ENCODE measurements at regions not wholly inside any gene's neighbourhood (a gene's known extent, or its start where the extent isn't known, plus 50 kb on each side); places are given as distances from the start of the nearest gene placed in this dataset.

DNA sequence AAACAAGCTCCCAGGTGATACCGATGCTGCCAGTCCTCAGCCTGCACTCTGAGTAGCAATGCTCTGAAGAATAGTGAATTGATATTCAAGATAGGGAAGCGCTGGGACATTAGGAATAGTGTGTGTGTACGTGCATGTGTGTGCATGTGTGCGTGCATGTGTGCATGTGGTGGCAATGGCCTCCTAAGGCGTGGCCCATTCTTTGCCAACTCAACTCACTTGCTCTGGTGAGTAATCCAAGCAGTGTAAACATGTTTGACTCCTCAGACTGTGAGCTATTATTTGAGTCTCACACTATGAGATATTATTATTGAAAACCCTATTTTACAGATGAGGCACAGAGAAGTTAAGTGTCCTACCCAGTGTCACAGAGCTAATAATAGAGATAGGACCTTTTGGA lies 186.6 kb downstream of the RAB11FIP2 start:
- no peaks in the 10 kb centered on the region for H3K36me3 ChIP-seq
- H3K9me3 ChIP-seq: no peaks in the 10 kb centered on the region
- H3K27me3 ChIP-seq: no peaks in the 10 kb centered on the region
- H3K4me1 ChIP-seq: no peaks in the 10 kb centered on the region
- no peak for ATAC-seq
- H3K27ac ChIP-seq: no peak overlapping the region
- H3K4me3 ChIP-seq: no peak overlapping the region
- intact Hi-C loops (cut with DNase I; ENCODE audit: low total_unique reads) (no loop called here), in situ Hi-C loops (cut with MboI; ENCODE audit: low sequenced_read_pairs in 4 of 4) (no loop called here)
- DNase-seq: no peak
- TF ChIP-seq, protein P1, sequence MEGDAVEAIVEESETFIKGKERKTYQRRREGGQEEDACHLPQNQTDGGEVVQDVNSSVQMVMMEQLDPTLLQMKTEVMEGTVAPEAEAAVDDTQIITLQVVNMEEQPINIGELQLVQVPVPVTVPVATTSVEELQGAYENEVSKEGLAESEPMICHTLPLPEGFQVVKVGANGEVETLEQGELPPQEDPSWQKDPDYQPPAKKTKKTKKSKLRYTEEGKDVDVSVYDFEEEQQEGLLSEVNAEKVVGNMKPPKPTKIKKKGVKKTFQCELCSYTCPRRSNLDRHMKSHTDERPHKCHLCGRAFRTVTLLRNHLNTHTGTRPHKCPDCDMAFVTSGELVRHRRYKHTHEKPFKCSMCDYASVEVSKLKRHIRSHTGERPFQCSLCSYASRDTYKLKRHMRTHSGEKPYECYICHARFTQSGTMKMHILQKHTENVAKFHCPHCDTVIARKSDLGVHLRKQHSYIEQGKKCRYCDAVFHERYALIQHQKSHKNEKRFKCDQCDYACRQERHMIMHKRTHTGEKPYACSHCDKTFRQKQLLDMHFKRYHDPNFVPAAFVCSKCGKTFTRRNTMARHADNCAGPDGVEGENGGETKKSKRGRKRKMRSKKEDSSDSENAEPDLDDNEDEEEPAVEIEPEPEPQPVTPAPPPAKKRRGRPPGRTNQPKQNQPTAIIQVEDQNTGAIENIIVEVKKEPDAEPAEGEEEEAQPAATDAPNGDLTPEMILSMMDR (IDR thresholded peaks at IDR 0.05 in 4 of 5, conservative IDR thresholded peaks at IDR 0.05 in 1 of 5): no peak
- no peak for TF ChIP-seq POLR2A (IDR thresholded peaks at IDR 0.05)

DNA sequence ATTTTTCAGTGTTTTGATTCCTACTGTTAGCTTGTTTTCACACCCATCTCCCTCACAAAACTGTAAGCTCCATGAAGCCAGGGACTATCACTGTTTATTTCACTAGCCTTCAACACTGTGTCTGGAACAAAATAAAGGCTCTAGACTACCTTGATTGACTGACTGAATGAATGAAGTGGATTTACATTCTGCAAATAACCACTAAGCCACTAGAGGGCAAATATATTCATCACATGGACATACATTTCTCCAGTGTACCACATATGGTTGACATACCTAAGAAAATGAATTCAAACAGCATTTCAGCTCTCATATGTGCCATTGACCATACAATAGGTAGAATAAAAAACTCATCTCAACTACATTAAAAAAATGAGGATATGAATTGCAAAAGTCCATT lies 185.9 kb downstream of the RAB11FIP2 start:
- DNase-seq: no peak
- ATAC-seq: no peak
- Histone ChIP-seq H3K36me3 (no peaks in the 10 kb centered on the region), H3K27me3 (no peaks in the 10 kb centered on the region), H3K4me3 (no peak overlapping the region), H3K27ac (no peak overlapping the region), H3K9me3 (no peaks in the 10 kb centered on the region), H3K4me1 (no peaks in the 10 kb centered on the region)
- intact Hi-C loops (cut with DNase I; ENCODE audit: low total_unique reads) (no loop called here), in situ Hi-C loops (cut with MboI; ENCODE audit: low sequenced_read_pairs in 4 of 4) (no loop called here)
- TF ChIP-seq, protein P1 (IDR thresholded peaks at IDR 0.05 in 4 of 5, conservative IDR thresholded peaks at IDR 0.05 in 1 of 5): no peak
- TF ChIP-seq POLR2A (IDR thresholded peaks at IDR 0.05): no peak

DNA sequence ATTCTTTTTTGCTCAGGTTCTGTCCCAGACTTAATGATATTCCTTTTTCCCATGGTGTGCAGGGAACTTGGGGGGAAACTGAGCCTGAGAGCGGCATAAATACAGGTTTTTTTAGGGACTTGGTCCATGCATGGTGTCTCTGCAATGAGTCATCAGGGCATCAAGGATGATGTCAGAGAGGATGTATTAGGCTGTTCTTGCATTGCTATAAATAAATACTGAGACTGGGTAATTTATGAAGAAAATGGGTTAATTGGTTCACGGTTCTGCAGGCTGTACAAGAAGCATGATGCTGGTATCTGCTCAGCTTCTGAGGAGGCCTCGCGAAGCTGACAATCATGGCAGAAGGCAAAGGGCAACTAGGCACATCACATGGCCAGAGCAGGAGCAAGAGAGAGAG lies 185.4 kb downstream of the RAB11FIP2 start:
- intact Hi-C loops (cut with DNase I; ENCODE audit: low total_unique reads) (no loop called here), in situ Hi-C loops (cut with MboI; ENCODE audit: low sequenced_read_pairs in 4 of 4) (no loop called here)
- no peak for DNase-seq
- no peaks in the 10 kb centered on the region for H3K27me3 ChIP-seq
- no peak for ATAC-seq
- no peaks in the 10 kb centered on the region for H3K4me1 ChIP-seq
- H3K27ac ChIP-seq: no peak overlapping the region
- H3K36me3 ChIP-seq: no peaks in the 10 kb centered on the region
- no peak for TF ChIP-seq POLR2A (IDR thresholded peaks at IDR 0.05)
- TF ChIP-seq, protein P1 (IDR thresholded peaks at IDR 0.05 in 4 of 5, conservative IDR thresholded peaks at IDR 0.05 in 1 of 5): no peak
- no peak overlapping the region for H3K4me3 ChIP-seq
- no peaks in the 10 kb centered on the region for H3K9me3 ChIP-seq

DNA sequence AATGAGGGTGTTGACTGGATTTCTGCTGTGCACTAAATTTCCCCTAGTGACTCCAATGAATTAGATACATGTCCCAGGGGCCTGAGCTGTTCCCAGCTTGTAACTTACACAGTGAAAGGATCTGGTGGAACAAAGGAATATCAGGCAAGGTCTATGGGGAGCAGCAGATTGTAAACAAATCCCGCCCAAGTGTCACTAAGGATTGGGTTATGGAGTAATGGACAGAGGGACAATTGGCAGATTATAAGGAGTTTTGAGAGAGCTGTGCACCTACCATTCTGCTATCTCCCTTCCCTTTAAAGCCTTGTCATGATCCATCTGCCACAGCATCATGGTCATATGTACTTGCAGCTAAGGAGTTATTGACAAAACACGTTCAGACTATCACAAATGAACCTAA lies 183.0 kb downstream of the RAB11FIP2 start:
- ATAC-seq (no peak), DNase-seq (no peak)
- H3K9me3 ChIP-seq: no peaks in the 10 kb centered on the region
- no peak overlapping the region for H3K4me3 ChIP-seq
- TF ChIP-seq POLR2A (IDR thresholded peaks at IDR 0.05): no peak
- TF ChIP-seq, protein P1 (IDR thresholded peaks at IDR 0.05 in 4 of 5, conservative IDR thresholded peaks at IDR 0.05 in 1 of 5): no peak
- no peak overlapping the region for H3K27ac ChIP-seq
- H3K27me3 ChIP-seq: no peaks in the 10 kb centered on the region
- no peaks in the 10 kb centered on the region for H3K4me1 ChIP-seq
- intact Hi-C loops (cut with DNase I; ENCODE audit: low total_unique reads) (no loop called here), in situ Hi-C loops (cut with MboI; ENCODE audit: low sequenced_read_pairs in 4 of 4) (no loop called here)
- no peaks in the 10 kb centered on the region for H3K36me3 ChIP-seq

DNA sequence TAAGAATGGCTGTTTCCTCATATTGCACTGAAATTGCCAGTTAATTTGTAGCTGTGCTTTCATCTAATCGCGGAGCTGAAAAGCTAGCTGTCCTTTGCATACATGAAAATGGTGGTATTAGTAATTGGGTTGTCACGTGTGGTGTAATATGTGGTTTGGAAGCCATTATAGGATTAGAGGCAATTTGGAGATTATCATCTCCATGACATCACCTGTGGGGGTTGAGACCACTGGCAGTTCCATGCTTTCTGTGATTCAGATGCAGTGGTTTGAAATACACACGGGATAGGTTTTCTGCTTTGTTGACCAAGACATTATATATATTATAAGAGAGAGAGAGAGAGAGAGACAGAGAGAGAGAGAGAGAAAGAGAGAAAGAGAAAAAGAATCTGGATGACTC lies 180.8 kb downstream of the RAB11FIP2 start:
- DNase-seq: no peak
- intact Hi-C loops (cut with DNase I; ENCODE audit: low total_unique reads) (no loop called here), in situ Hi-C loops (cut with MboI; ENCODE audit: low sequenced_read_pairs in 4 of 4) (no loop called here)
- Histone ChIP-seq H3K27ac (no peak overlapping the region), H3K36me3 (no peaks in the 10 kb centered on the region), H3K27me3 (no peaks in the 10 kb centered on the region), H3K4me3 (no peak overlapping the region), H3K4me1 (no peaks in the 10 kb centered on the region), H3K9me3 (no peaks in the 10 kb centered on the region)
- ATAC-seq: no peak
- TF ChIP-seq, protein P1 (IDR thresholded peaks at IDR 0.05 in 4 of 5, conservative IDR thresholded peaks at IDR 0.05 in 1 of 5): no peak

Measured in gastrocnemius medialis (tissue), 4 donors.